ENCODE measurements at regions not wholly inside any gene's neighbourhood (a gene's known extent, or its start where the extent isn't known, plus 50 kb on each side); places are given as distances from the start of the nearest gene placed in this dataset.

- DNase-seq: no peak
Observed at GRCh38 chr16:85394456-85395206, 218.5 kb upstream of the GSE1 start.

- DNase-seq: no peak
Observed at GRCh38 chr16:85395207-85395912, 217.8 kb upstream of the GSE1 start.

- no peak for DNase-seq
Observed at GRCh38 chr16:85395913-85396878, 216.9 kb upstream of the GSE1 start.

GRCh38 chr16:85396879-85397871 lies 215.9 kb upstream of the GSE1 start:
- no peak for DNase-seq

GRCh38 chr16:85398050-85398451 lies 215.1 kb upstream of the GSE1 start:
- no peak for DNase-seq

GRCh38 chr16:85398688-85399582 lies 214.2 kb upstream of the GSE1 start:
- DNase-seq: no peak

- DNase-seq: no peak
Observed at GRCh38 chr16:85399583-85400284, 213.4 kb upstream of the GSE1 start.

GRCh38 chr16:85400305-85401205 lies 212.6 kb upstream of the GSE1 start:
- no peak for DNase-seq

GRCh38 chr16:85401370-85401916 lies 211.7 kb upstream of the GSE1 start:
- DNase-seq: no peak

GRCh38 chr16:85401917-85402766 lies 211.0 kb upstream of the GSE1 start:
- DNase-seq: no peak

GRCh38 chr16:85402910-85403692 lies 210.0 kb upstream of the GSE1 start:
- no peak for DNase-seq

GRCh38 chr16:85403693-85404092 lies 209.4 kb upstream of the GSE1 start:
- no peak for DNase-seq

- no peak for DNase-seq
Observed at GRCh38 chr16:85412911-85413520, 200.1 kb upstream of the GSE1 start.

- DNase-seq: no peak
Observed at GRCh38 chr16:85413691-85414663, 199.1 kb upstream of the GSE1 start.
